GM12878 (cell line): ENCODE measurements at regions not wholly inside any gene's neighbourhood (a gene's known extent, or its start where the extent isn't known, plus 50 kb on each side); places are given as distances from the start of the nearest gene placed in this dataset.
A peak's percentile ranks its signal among the peaks of the same experiment; 100 is the strongest.

Source experiments
- CHD4 ChIP-seq: fragments of 200-600 bp; sonication (generic); IDR thresholded peaks from 2 replicates; pipeline ENCODE4 v1.6.1; 2016; ENCODE audit warnings: mild to moderate bottlenecking
- CUX1 ChIP-seq: IDR thresholded peaks from 2 replicates; pipeline ENCODE4 v1.6.1; 2012; ENCODE audit warnings: improper control_type of control experiment, low read depth, low read length; ENCODE audit not compliant: insufficient replicate concordance
- EGR1 ChIP-seq, 2 experiments: IDR thresholded peaks; 1 replicate in 1 of 2; 2 replicates in 1 of 2; pipeline ENCODE4 v1.6.1; 2011 to 2012; ENCODE audit warnings: low read depth in 2 of 2, low read length in 2 of 2, borderline replicate concordance in 1 of 2, mild to moderate bottlenecking in 1 of 2, moderate library complexity in 1 of 2
- ETV6 ChIP-seq, 2 experiments: fragments of 450-650 bp in 1 of 2; IDR thresholded peaks in 1 of 2; conservative IDR thresholded peaks in 1 of 2; 2 replicates each; pipeline ENCODE4 v1.6.1; 2014; ENCODE audit warnings: antibody characterized with exemption in 1 of 2, borderline replicate concordance in 1 of 2, low read depth in 1 of 2, mild to moderate bottlenecking in 1 of 2, moderate library complexity in 1 of 2
- GABPA ChIP-seq: IDR thresholded peaks from 2 replicates; pipeline ENCODE4 v1.6.1; 2014; ENCODE audit warnings: antibody characterized with exemption, low read depth, mild to moderate bottlenecking, inconsistent platforms
- HCFC1 ChIP-seq: fragments of 150-350 bp; IDR thresholded peaks from 2 replicates; pipeline ENCODE4 v1.6.1; 2014; ENCODE audit warnings: low read length
- HDAC2 ChIP-seq: fragments of 200-600 bp; sonication (generic); IDR thresholded peaks from 2 replicates; pipeline ENCODE4 v1.6.1; 2017
- IKZF1 ChIP-seq: fragments of 450-650 bp; conservative IDR thresholded peaks from 2 replicates; pipeline ENCODE4 v1.6.1; 2017; ENCODE audit warnings: antibody characterized with exemption, mild to moderate bottlenecking
- MEF2B ChIP-seq: fragments of 450-650 bp; IDR thresholded peaks from 2 replicates; pipeline ENCODE4 v1.6.1; 2018; ENCODE audit warnings: mild to moderate bottlenecking, moderate library complexity; ENCODE audit not compliant: partially characterized antibody, poor library complexity, severe bottlenecking
- NFIC ChIP-seq: IDR thresholded peaks from 2 replicates; pipeline ENCODE4 v1.6.1; 2012; ENCODE audit warnings: low read depth, mild to moderate bottlenecking, inconsistent platforms, low read length, moderate library complexity
- NFXL1 ChIP-seq: fragments of 450-650 bp; IDR thresholded peaks from 2 replicates; pipeline ENCODE4 v1.6.1; 2017; ENCODE audit warnings: antibody characterized with exemption, mild to moderate bottlenecking, borderline replicate concordance
- NR2C1 ChIP-seq: fragments of 450-650 bp; IDR thresholded peaks from 2 replicates; pipeline ENCODE4 v1.6.1; 2017; ENCODE audit warnings: antibody characterized with exemption, mild to moderate bottlenecking, moderate library complexity
- PAX5 ChIP-seq: IDR thresholded peaks from 2 replicates; pipeline ENCODE4 v1.6.1; 2011; ENCODE audit warnings: low read depth, low read length, borderline replicate concordance
- RB1 ChIP-seq: fragments of 450-650 bp; formaldehyde crosslinking; IDR thresholded peaks from 2 replicates; pipeline ENCODE4 v1.6.1; 2017; ENCODE audit warnings: mild to moderate bottlenecking, borderline replicate concordance
- SMAD5 ChIP-seq: IDR thresholded peaks from 2 replicates; pipeline ENCODE4 v1.6.1; 2016; ENCODE audit warnings: antibody characterized with exemption, low read depth
- SP1 ChIP-seq: IDR thresholded peaks from one replicate; pipeline ENCODE4 v1.6.1; 2011; ENCODE audit warnings: low read depth, low read length
- ZBTB11 ChIP-seq: fragments of 450-650 bp; formaldehyde crosslinking; IDR thresholded peaks from 2 replicates; pipeline ENCODE4 v1.5.0; 2022; ENCODE audit warnings: mild to moderate bottlenecking, missing genetic modification characterization
- ZNF24 ChIP-seq: fragments of 450-650 bp; IDR thresholded peaks from 2 replicates; pipeline ENCODE4 v1.6.1; 2017; ENCODE audit warnings: antibody characterized with exemption, mild to moderate bottlenecking
- TF ChIP-seq, protein P1 (sequence below), 3 experiments: IDR thresholded peaks in 2 of 3; conservative IDR thresholded peaks in 1 of 3; 2 replicates each; pipeline ENCODE4 v1.5.1; 2011; ENCODE audit warnings: low read depth in 3 of 3, low read length in 3 of 3, mild to moderate bottlenecking in 3 of 3, control low read depth in 2 of 3, moderate library complexity in 2 of 3, inconsistent platforms in 1 of 3, mixed read lengths in 1 of 3; ENCODE audit not compliant: control insufficient read depth in 2 of 3, insufficient read depth in 1 of 3; ENCODE audit errors: extremely low read depth in 1 of 3
- TF ChIP-seq, protein P2 (sequence below): IDR thresholded peaks from 2 replicates; pipeline ENCODE4 v1.6.1; 2012; ENCODE audit warnings: low read depth, low read length, improper control_type of control experiment

DNA sequence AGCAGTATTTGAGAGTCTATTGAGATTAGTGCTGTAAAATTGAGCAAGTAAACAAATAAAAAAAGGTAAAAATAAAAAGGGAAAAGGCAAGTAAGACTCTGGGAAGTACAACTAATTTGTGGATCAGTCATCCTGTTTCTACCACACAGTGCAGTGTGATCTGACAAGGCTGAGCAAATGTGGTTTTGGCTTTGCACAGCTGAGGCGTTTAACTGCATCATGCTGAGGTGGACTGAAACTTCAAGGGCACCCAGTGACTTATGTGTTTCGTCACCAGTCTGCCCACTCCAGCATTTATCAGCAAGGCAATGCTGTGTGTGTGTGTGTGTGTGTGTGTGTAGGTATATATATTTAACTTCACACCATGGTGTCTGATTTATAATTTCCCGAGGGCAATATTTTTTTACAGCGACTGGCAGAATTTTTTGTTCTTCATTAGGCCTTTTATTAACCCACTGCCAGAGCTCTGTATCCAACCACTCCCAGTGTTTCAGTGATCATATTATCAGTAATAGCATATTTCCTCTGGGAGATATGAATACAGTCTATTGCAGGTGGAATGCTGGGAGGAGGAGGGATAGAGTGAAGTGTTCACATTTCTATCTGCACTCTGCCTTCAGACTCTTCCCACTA is 131.5 kb upstream of the SATB1 start (continued):
- TF ChIP-seq PAX5 (peak; percentile 85; the same call in 1 of the 2 replicates), ZBTB11 (CRISPR knock-in tag) (no peak), SP1 (no peak), CUX1 (no peak), MEF2B (no peak), IKZF1 (peak; percentile 49), HDAC2 (no peak), NR2C1 (no peak), SMAD5 (no peak), NFXL1 (no peak), ZNF24 (no peak), GABPA (no peak), RB1 (no peak), ETV6 (conservative IDR thresholded peaks at IDR 0.05 in 1 of 2, IDR thresholded peaks at IDR 0.05 in 1 of 2; ENCODE audit: borderline replicate concordance in 1 of 2, low read depth in 1 of 2) (no peak), NFIC (no peak), CHD4 (no peak), HCFC1 (no peak), EGR1 (IDR thresholded peaks at IDR 0.05; ENCODE audit: borderline replicate concordance in 1 of 2, low read depth in 2 of 2, low read length in 2 of 2) (no peak)
- TF ChIP-seq, protein P1, sequence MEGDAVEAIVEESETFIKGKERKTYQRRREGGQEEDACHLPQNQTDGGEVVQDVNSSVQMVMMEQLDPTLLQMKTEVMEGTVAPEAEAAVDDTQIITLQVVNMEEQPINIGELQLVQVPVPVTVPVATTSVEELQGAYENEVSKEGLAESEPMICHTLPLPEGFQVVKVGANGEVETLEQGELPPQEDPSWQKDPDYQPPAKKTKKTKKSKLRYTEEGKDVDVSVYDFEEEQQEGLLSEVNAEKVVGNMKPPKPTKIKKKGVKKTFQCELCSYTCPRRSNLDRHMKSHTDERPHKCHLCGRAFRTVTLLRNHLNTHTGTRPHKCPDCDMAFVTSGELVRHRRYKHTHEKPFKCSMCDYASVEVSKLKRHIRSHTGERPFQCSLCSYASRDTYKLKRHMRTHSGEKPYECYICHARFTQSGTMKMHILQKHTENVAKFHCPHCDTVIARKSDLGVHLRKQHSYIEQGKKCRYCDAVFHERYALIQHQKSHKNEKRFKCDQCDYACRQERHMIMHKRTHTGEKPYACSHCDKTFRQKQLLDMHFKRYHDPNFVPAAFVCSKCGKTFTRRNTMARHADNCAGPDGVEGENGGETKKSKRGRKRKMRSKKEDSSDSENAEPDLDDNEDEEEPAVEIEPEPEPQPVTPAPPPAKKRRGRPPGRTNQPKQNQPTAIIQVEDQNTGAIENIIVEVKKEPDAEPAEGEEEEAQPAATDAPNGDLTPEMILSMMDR (IDR thresholded peaks at IDR 0.05 in 2 of 3, conservative IDR thresholded peaks at IDR 0.05 in 1 of 3; ENCODE audit: control insufficient read depth in 2 of 3, extremely low read depth in 1 of 3, insufficient read depth in 1 of 3, low read depth in 3 of 3, low read length in 3 of 3) = no peak
- TF ChIP-seq, protein P2, sequence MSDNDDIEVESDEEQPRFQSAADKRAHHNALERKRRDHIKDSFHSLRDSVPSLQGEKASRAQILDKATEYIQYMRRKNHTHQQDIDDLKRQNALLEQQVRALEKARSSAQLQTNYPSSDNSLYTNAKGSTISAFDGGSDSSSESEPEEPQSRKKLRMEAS = no peak
